Esophagus muscularis mucosa (tissue), 4 donors: ENCODE measurements at regions not wholly inside any gene's neighbourhood (a gene's known extent, or its start where the extent isn't known, plus 50 kb on each side); places are given as distances from the start of the nearest gene placed in this dataset.

ENCODE experiments used
- CTCF ChIP-seq, 3 experiments: fragments of 200-600 bp in 2 of 3; fragments of 450-650 bp in 1 of 3; sonication (generic) in 2 of 3; IDR thresholded peaks; one replicate each; pipeline ENCODE4 v1.5.1; 2017 to 2019; ENCODE audit warnings: antibody characterized with exemption in 3 of 3, mild to moderate bottlenecking in 2 of 3, moderate library complexity in 1 of 3
- EP300 ChIP-seq: sonication (generic); formaldehyde crosslinking; IDR thresholded peaks from one replicate; pipeline ENCODE4 v1.6.1; 2017; ENCODE audit warnings: antibody characterized with exemption
- POLR2A ChIP-seq: fragments of 450-650 bp; IDR thresholded peaks from one replicate; pipeline ENCODE4 v1.6.1; 2017; ENCODE audit warnings: antibody characterized with exemption, moderate library complexity, mild to moderate bottlenecking, low read depth
- POLR2AphosphoS5 ChIP-seq, 2 donors: sonication (generic); formaldehyde crosslinking; IDR thresholded peaks; one replicate each; pipeline ENCODE4 v1.6.1; 2017; ENCODE audit warnings: antibody characterized with exemption in 2 of 2

GRCh38 chr18:77866351-77866750, 616.7 kb downstream of the GALR1 start:
- TF ChIP-seq CTCF (IDR thresholded peaks at IDR 0.05), result no peak
- TF ChIP-seq POLR2A, result no peak
- TF ChIP-seq EP300, result no peak
- TF ChIP-seq POLR2AphosphoS5 (IDR thresholded peaks at IDR 0.05), result no peak
